Caco-2 (cell line): ENCODE measurements at regions not wholly inside any gene's neighbourhood (a gene's known extent, or its start where the extent isn't known, plus 50 kb on each side); places are given as distances from the start of the nearest gene placed in this dataset.

Source experiments
- BruUV-seq: library from RNA; stranded (reverse); fragments of 400-500 nt; replicated peaks from 2 replicates; lab custom pipeline; 2021; lab: Mats Ljungman, UMichigan
- CTCF ChIA-PET: fragments of 300-600 bp; sonication (Branson Sonifier 250); formaldehyde crosslinking; loops from one replicate; lab custom pipeline; 2022; ENCODE audit warnings: antibody characterized with exemption; lab: Charles Lee
- POLR2A ChIA-PET: fragments of 300-600 bp; sonication (Branson Sonifier 250); formaldehyde crosslinking; loops from one replicate; lab custom pipeline; 2022; ENCODE audit warnings: antibody characterized with exemption; lab: Charles Lee
- DNase-seq, 2 experiments: peaks; one replicate each; pipeline versions ENCODE4 v3.0.0 to v3.0.0-alpha.2; 2020 to 2022
- H3K27me3 ChIP-seq: replicated peaks from 2 replicates; pipeline ENCODE4 v1.6.0; 2011; ENCODE audit warnings: low read length; ENCODE audit not compliant: control insufficient read depth, insufficient read depth
- H3K36me3 ChIP-seq: 2 replicates; pipeline ENCODE4 v1.5.1; 2011; ENCODE audit warnings: low read length; ENCODE audit not compliant: control insufficient read depth, insufficient read depth
- H3K4me1 ChIP-seq: fragments of 250-450 bp; sonication (Bioruptor Pico); 2 replicates; pipeline ENCODE4 v1.5.1; 2020; ENCODE audit warnings: mild to moderate bottlenecking
- H3K4me3 ChIP-seq: 2 replicates; pipeline ENCODE4 v1.5.1; 2011; ENCODE audit warnings: low read depth, mild to moderate bottlenecking, control low read depth, low read length
- H3K9me3 ChIP-seq: fragments of 250-450 bp; sonication (Bioruptor Pico); 2 replicates; pipeline ENCODE4 v1.5.1; 2020; ENCODE audit warnings: mild to moderate bottlenecking, moderate library complexity
- H3K27ac Mint-ChIP-seq: one replicate; pipeline ENCODE4 v1.8.0; 2022; ENCODE audit warnings: mixed read lengths; ENCODE audit not compliant: unreplicated experiment
- H3K27me3 Mint-ChIP-seq: one replicate; pipeline ENCODE4 v1.8.0; 2022; ENCODE audit warnings: mixed read lengths; ENCODE audit not compliant: insufficient read depth, unreplicated experiment
- H3K36me3 Mint-ChIP-seq: one replicate; pipeline ENCODE4 v1.8.0; 2022; ENCODE audit warnings: mild to moderate bottlenecking, mixed read lengths; ENCODE audit not compliant: insufficient read depth, unreplicated experiment
- H3K4me1 Mint-ChIP-seq: one replicate; pipeline ENCODE4 v1.8.0; 2022; ENCODE audit warnings: low read depth, mixed read lengths; ENCODE audit not compliant: unreplicated experiment
- H3K4me3 Mint-ChIP-seq: one replicate; pipeline ENCODE4 v1.8.0; 2022; ENCODE audit warnings: mild to moderate bottlenecking, moderate library complexity, mixed read lengths; ENCODE audit not compliant: unreplicated experiment
- H3K9me3 Mint-ChIP-seq: one replicate; pipeline ENCODE4 v1.8.0; 2022; ENCODE audit warnings: mixed read lengths; ENCODE audit not compliant: unreplicated experiment
- CTCF ChIP-seq, 2 experiments: fragments of 200-600 bp in 1 of 2; IDR thresholded peaks; 1 replicate in 1 of 2; 2 replicates in 1 of 2; pipeline versions ENCODE4 v1.5.1 to v1.8.0; 2011 to 2022; ENCODE audit warnings: antibody characterized with exemption in 1 of 2, control low read depth in 1 of 2, inconsistent platforms in 1 of 2, low read depth in 1 of 2, low read length in 1 of 2, mild to moderate bottlenecking in 1 of 2, moderate library complexity in 1 of 2; ENCODE audit not compliant: insufficient read depth in 1 of 2, severe bottlenecking in 1 of 2, unreplicated experiment in 1 of 2
- intact Hi-C: fragments of 100-400 bp; cut with micrococcal nuclease; formaldehyde crosslinking; loops from one replicate; pipeline ENCODE4 v1.10.0; 2022; ENCODE audit not compliant: unreplicated experiment

GRCh38 chr13:74571811-74572210 lies 437.6 kb upstream of the KLF12 start:
- Mint-ChIP-seq H3K27me3 (peaks cover 47% of the 10 kb centered on the region), H3K36me3 (no peaks in the 10 kb centered on the region), H3K4me3 (no peak overlapping the region), H3K4me1 (no peaks in the 10 kb centered on the region), H3K27ac (no peak overlapping the region), H3K9me3 (no peaks in the 10 kb centered on the region)
- ChIA-PET POLR2A (no interaction called here), CTCF (no interaction called here)
- no peak for TF ChIP-seq CTCF (IDR thresholded peaks at IDR 0.05; ENCODE audit: insufficient read depth in 1 of 2, low read depth in 1 of 2, low read length in 1 of 2, severe bottlenecking in 1 of 2, unreplicated experiment in 1 of 2)
- Histone ChIP-seq H3K9me3 (no peaks in the 10 kb centered on the region), H3K27me3 (peaks cover 4% of the 10 kb centered on the region), H3K4me3 (no peak overlapping the region), H3K4me1 (no peaks in the 10 kb centered on the region), H3K36me3 (no peaks in the 10 kb centered on the region)
- intact Hi-C loops: no loop called here
- DNase-seq: no peak
- no TSS peak for BruUV-seq

GRCh38 chr13:74570834-74571233 lies 436.6 kb upstream of the KLF12 start:
- peaks cover 2% of the 10 kb centered on the region for H3K27me3 ChIP-seq
- H3K27me3 Mint-ChIP-seq: peaks cover 45% of the 10 kb centered on the region
- no peak overlapping the region for H3K27ac Mint-ChIP-seq
- no peaks in the 10 kb centered on the region for H3K9me3 ChIP-seq
- no TSS peak for BruUV-seq
- no peaks in the 10 kb centered on the region for H3K4me1 ChIP-seq
- no peaks in the 10 kb centered on the region for H3K36me3 Mint-ChIP-seq
- intact Hi-C loops: no loop called here
- no peak overlapping the region for H3K4me3 ChIP-seq
- no peaks in the 10 kb centered on the region for H3K36me3 ChIP-seq
- DNase-seq: no peak
- no peaks in the 10 kb centered on the region for H3K4me1 Mint-ChIP-seq
- TF ChIP-seq CTCF (IDR thresholded peaks at IDR 0.05; ENCODE audit: insufficient read depth in 1 of 2, low read depth in 1 of 2, low read length in 1 of 2, severe bottlenecking in 1 of 2, unreplicated experiment in 1 of 2): no peak
- CTCF ChIA-PET: no interaction called here
- no peaks in the 10 kb centered on the region for H3K9me3 Mint-ChIP-seq
- POLR2A ChIA-PET: no interaction called here
- H3K4me3 Mint-ChIP-seq: no peak overlapping the region

- H3K9me3 Mint-ChIP-seq: no peaks in the 10 kb centered on the region
- Histone ChIP-seq H3K9me3 (no peaks in the 10 kb centered on the region), H3K36me3 (no peaks in the 10 kb centered on the region), H3K4me3 (no peak overlapping the region), H3K4me1 (no peaks in the 10 kb centered on the region), H3K27me3 (no peaks in the 10 kb centered on the region; the same call in none of the 2 replicates)
- intact Hi-C loops: no loop called here
- no TSS peak for BruUV-seq
- H3K27ac Mint-ChIP-seq: no peak overlapping the region
- no peak overlapping the region for H3K4me3 Mint-ChIP-seq
- no peaks in the 10 kb centered on the region for H3K36me3 Mint-ChIP-seq
- DNase-seq: no peak
- ChIA-PET POLR2A (no interaction called here), CTCF (no interaction called here)
- no peaks in the 10 kb centered on the region for H3K4me1 Mint-ChIP-seq
- peaks cover 46% of the 10 kb centered on the region for H3K27me3 Mint-ChIP-seq
- no peak for TF ChIP-seq CTCF (IDR thresholded peaks at IDR 0.05; ENCODE audit: insufficient read depth in 1 of 2, low read depth in 1 of 2, low read length in 1 of 2, severe bottlenecking in 1 of 2, unreplicated experiment in 1 of 2)
Observed at GRCh38 chr13:74570046-74570445, 435.8 kb upstream of the KLF12 start.
